GM12878 (cell line): ENCODE measurements at regions not wholly inside any gene's neighbourhood (a gene's known extent, or its start where the extent isn't known, plus 50 kb on each side); places are given as distances from the start of the nearest gene placed in this dataset.

Experiments used
- SIN3A ChIP-seq: IDR thresholded peaks from 2 replicates; pipeline ENCODE4 v1.6.1; 2012; ENCODE audit warnings: low read depth, low read length, improper control_type of control experiment
- YY1 ChIP-seq: IDR thresholded peaks from 2 replicates; pipeline ENCODE4 v1.6.1; 2011; ENCODE audit warnings: low read depth, mild to moderate bottlenecking, low read length
- TF ChIP-seq, protein P1 (sequence below): IDR thresholded peaks from 2 replicates; pipeline ENCODE4 v1.6.1; 2012; ENCODE audit warnings: mild to moderate bottlenecking, low read depth, low read length

DNA sequence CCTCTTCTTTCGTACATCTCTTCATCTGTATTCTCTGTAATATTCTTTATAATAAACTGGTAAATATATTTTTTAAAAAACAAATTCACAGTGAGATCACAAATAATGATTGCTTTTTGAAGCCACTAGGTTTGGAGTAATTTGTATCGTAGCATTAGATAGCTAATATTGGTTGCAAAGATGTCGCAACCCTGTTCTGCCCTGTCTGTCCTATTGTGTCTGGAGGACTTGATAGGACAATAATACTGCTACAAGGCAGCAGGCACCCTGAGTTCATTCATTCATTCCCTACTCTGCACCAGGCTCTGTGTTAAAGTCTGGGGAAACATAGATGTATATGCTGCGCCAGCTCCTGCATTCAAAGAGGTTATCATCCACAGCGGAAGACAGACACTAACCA is 206.7 kb upstream of the KLF4 start:
- TF ChIP-seq, protein P1, sequence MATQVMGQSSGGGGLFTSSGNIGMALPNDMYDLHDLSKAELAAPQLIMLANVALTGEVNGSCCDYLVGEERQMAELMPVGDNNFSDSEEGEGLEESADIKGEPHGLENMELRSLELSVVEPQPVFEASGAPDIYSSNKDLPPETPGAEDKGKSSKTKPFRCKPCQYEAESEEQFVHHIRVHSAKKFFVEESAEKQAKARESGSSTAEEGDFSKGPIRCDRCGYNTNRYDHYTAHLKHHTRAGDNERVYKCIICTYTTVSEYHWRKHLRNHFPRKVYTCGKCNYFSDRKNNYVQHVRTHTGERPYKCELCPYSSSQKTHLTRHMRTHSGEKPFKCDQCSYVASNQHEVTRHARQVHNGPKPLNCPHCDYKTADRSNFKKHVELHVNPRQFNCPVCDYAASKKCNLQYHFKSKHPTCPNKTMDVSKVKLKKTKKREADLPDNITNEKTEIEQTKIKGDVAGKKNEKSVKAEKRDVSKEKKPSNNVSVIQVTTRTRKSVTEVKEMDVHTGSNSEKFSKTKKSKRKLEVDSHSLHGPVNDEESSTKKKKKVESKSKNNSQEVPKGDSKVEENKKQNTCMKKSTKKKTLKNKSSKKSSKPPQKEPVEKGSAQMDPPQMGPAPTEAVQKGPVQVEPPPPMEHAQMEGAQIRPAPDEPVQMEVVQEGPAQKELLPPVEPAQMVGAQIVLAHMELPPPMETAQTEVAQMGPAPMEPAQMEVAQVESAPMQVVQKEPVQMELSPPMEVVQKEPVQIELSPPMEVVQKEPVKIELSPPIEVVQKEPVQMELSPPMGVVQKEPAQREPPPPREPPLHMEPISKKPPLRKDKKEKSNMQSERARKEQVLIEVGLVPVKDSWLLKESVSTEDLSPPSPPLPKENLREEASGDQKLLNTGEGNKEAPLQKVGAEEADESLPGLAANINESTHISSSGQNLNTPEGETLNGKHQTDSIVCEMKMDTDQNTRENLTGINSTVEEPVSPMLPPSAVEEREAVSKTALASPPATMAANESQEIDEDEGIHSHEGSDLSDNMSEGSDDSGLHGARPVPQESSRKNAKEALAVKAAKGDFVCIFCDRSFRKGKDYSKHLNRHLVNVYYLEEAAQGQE, result no peak
- TF ChIP-seq YY1 (no peak), SIN3A (no peak)
